HEK293 (cell line): ENCODE measurements at regions not wholly inside any gene's neighbourhood (a gene's known extent, or its start where the extent isn't known, plus 50 kb on each side); places are given as distances from the start of the nearest gene placed in this dataset.

Experiments
- CTCF ChIA-PET: fragments of 350-600 bp; formaldehyde crosslinking; extraction: SDS; loops from one replicate; lab custom pipeline; 2021; ENCODE audit warnings: antibody characterized with exemption; lab: Yijun Ruan, JAX
- POLR2A ChIA-PET: fragments of 300-600 bp; formaldehyde crosslinking; extraction: SDS; loops from one replicate; lab custom pipeline; 2020; ENCODE audit warnings: antibody characterized with exemption, inconsistent platforms; lab: Yijun Ruan, JAX
- H3K27ac ChIP-seq: fragments of 200-500 bp; sonication (Bioruptor generic); 2 replicates; pipeline ENCODE4 v1.5.1; 2014; ENCODE audit warnings: low read depth, low read length, control low read depth, inconsistent platforms; ENCODE audit errors: extremely low read depth
- H3K36me3 ChIP-seq, 2 experiments: fragments of 200-500 bp in 1 of 2; sonication (Bioruptor generic) in 1 of 2; 1 replicate in 1 of 2; 2 replicates in 1 of 2; pipeline ENCODE4 v1.5.1; 2014 to 2017; ENCODE audit warnings: inconsistent platforms in 2 of 2, low read length in 2 of 2; ENCODE audit not compliant: control insufficient read depth in 2 of 2, insufficient read depth in 1 of 2
- H3K4me1 ChIP-seq: fragments of 200-500 bp; sonication (Bioruptor generic); 2 replicates; pipeline ENCODE4 v1.5.1; 2014; ENCODE audit warnings: mild to moderate bottlenecking, low read length, inconsistent platforms; ENCODE audit not compliant: control insufficient read depth, insufficient read depth
- H3K4me3 ChIP-seq: 2 replicates; pipeline ENCODE4 v1.5.1; 2011; ENCODE audit warnings: low read depth, mild to moderate bottlenecking, control low read depth, low read length, moderate library complexity
- H3K9me3 ChIP-seq: fragments of 200-500 bp; sonication (Bioruptor generic); 2 replicates; pipeline ENCODE4 v1.5.1; 2014; ENCODE audit warnings: low read depth, low read length, inconsistent platforms; ENCODE audit not compliant: control insufficient read depth, insufficient read depth
- INSM2 ChIP-seq: fragments of 450-650 bp; formaldehyde crosslinking; IDR thresholded peaks from 2 replicates; pipeline ENCODE4 v1.5.1; 2016; ENCODE audit warnings: missing biosample characterization, missing genetic modification characterization
- KLF9 ChIP-seq: fragments of 450-650 bp; formaldehyde crosslinking; IDR thresholded peaks from 2 replicates; pipeline ENCODE4 v1.5.1; 2016; ENCODE audit warnings: missing biosample characterization, missing genetic modification characterization, low read depth
- PRDM1 ChIP-seq: fragments of 450-650 bp; formaldehyde crosslinking; IDR thresholded peaks from 2 replicates; pipeline ENCODE4; 2016; ENCODE audit warnings: missing biosample characterization, missing genetic modification characterization
- SCRT1 ChIP-seq: fragments of 450-650 bp; formaldehyde crosslinking; IDR thresholded peaks from 2 replicates; pipeline ENCODE4 v1.5.1; 2016; ENCODE audit warnings: missing biosample characterization, missing genetic modification characterization, borderline replicate concordance
- SETDB1 ChIP-seq: IDR thresholded peaks from one replicate; pipeline ENCODE4 v1.6.1; 2017; ENCODE audit warnings: mild to moderate bottlenecking, low read length, moderate library complexity, mixed read lengths; ENCODE audit not compliant: insufficient read length
- TCF7L2 ChIP-seq: IDR thresholded peaks from 2 replicates; pipeline ENCODE4 v1.6.1; 2011; ENCODE audit warnings: low read depth, mild to moderate bottlenecking, inconsistent platforms, low read length, moderate library complexity, borderline replicate concordance
- ZBTB21 ChIP-seq: fragments of 450-650 bp; formaldehyde crosslinking; IDR thresholded peaks from 2 replicates; pipeline ENCODE4 v1.5.1; 2017; ENCODE audit warnings: missing biosample characterization, missing genetic modification characterization
- ZBTB7A ChIP-seq: fragments of 450-650 bp; formaldehyde crosslinking; IDR thresholded peaks from 2 replicates; pipeline ENCODE4 v1.5.1; 2016; ENCODE audit warnings: low read depth, missing biosample characterization, missing genetic modification characterization
- ZFHX2 ChIP-seq: fragments of 450-650 bp; formaldehyde crosslinking; conservative IDR thresholded peaks from 2 replicates; pipeline ENCODE4 v1.5.1; 2016; ENCODE audit warnings: missing biosample characterization, missing genetic modification characterization
- ZIC2 ChIP-seq: fragments of 450-650 bp; formaldehyde crosslinking; IDR thresholded peaks from 2 replicates; pipeline ENCODE4 v1.5.1; 2016; ENCODE audit warnings: missing biosample characterization, missing genetic modification characterization
- ZNF112 ChIP-seq: fragments of 450-650 bp; formaldehyde crosslinking; IDR thresholded peaks from 2 replicates; pipeline ENCODE4 v1.5.0; 2017; ENCODE audit warnings: missing biosample characterization, missing genetic modification characterization
- ZNF2 ChIP-seq: fragments of 450-650 bp; formaldehyde crosslinking; IDR thresholded peaks from 2 replicates; pipeline ENCODE4 v1.5.1; 2016; ENCODE audit warnings: missing biosample characterization, missing genetic modification characterization
- ZNF26 ChIP-seq: fragments of 450-650 bp; formaldehyde crosslinking; IDR thresholded peaks from 2 replicates; pipeline ENCODE4 v1.5.1; 2016; ENCODE audit warnings: missing biosample characterization, missing genetic modification characterization
- ZNF394 ChIP-seq: fragments of 450-650 bp; formaldehyde crosslinking; IDR thresholded peaks from 2 replicates; pipeline ENCODE4 v1.5.1; 2016; ENCODE audit warnings: missing biosample characterization, missing genetic modification characterization, mild to moderate bottlenecking, moderate library complexity, borderline replicate concordance
- ZNF560 ChIP-seq: fragments of 450-650 bp; formaldehyde crosslinking; IDR thresholded peaks from 2 replicates; pipeline ENCODE4 v1.5.1; 2017; ENCODE audit warnings: missing biosample characterization, missing genetic modification characterization, borderline replicate concordance
- ZNF571 ChIP-seq: fragments of 450-650 bp; formaldehyde crosslinking; IDR thresholded peaks from 2 replicates; pipeline ENCODE4 v1.5.0; 2017; ENCODE audit warnings: missing biosample characterization, missing genetic modification characterization
- ZNF791 ChIP-seq: fragments of 450-650 bp; formaldehyde crosslinking; IDR thresholded peaks from 2 replicates; pipeline ENCODE4 v1.5.1; 2016; ENCODE audit warnings: missing biosample characterization, missing genetic modification characterization
- TF ChIP-seq, protein P1 (sequence below): fragments of 450-650 bp; formaldehyde crosslinking; IDR thresholded peaks from 2 replicates; pipeline ENCODE4 v1.5.1; 2016; ENCODE audit warnings: missing biosample characterization, missing genetic modification characterization
- TF ChIP-seq, protein P2 (sequence below): fragments of 450-650 bp; formaldehyde crosslinking; IDR thresholded peaks from 2 replicates; pipeline ENCODE4 v1.5.1; 2017; ENCODE audit warnings: missing biosample characterization, mild to moderate bottlenecking, missing genetic modification characterization, moderate library complexity

DNA sequence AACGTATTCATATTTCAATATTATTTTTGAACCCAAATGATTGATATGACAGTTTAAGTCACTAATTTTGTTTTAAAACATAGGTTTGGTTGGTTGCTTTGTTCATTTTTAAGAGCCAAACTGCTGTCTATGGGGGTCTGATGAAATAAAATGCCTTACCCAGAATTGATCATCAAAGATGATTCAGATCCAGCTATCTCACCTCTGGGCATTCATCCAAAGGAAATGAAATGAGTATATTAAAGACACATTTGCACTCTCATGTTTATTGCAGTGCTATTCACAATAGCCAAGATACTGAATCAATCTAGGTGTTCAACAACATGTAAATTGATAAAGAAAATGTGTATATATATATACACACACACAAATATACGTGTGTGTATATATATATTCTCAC, 326.9 kb upstream of the GULP1 start (continued):
- TF ChIP-seq ZBTB7A (tag by site-specific recombination) = no peak
- no peak for TF ChIP-seq KLF9 (tag by site-specific recombination)

DNA sequence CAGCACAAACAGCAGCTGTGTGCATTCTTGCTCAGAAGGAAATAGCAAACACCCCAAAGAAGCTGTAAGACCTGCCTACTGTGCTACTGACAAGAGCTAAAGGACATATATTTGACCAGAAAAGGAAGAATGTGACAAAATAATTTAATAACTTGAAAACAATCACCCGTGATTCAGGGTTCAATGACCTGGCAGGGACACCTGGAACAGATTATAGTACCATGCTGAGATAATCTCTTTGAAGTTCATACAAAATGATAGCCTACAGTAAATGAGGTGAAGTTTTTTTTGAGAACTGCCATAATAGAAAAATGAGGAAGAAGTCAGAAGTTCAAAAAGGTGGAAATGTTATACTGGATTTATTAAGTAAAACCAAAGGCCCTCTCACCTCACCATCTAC, 324.8 kb upstream of the GULP1 start:
- H3K36me3 ChIP-seq = no peaks in the 10 kb centered on the region
- CTCF ChIA-PET = interaction anchor here (1.4 kb wide), 1 partner anchor 16 kb away, joined by 3 read pairs; no protein-coding TSS in a partner anchor
- H3K4me1 ChIP-seq = no peaks in the 10 kb centered on the region
- POLR2A ChIA-PET = no interaction called here
- no peaks in the 10 kb centered on the region for H3K9me3 ChIP-seq
- H3K27ac ChIP-seq = no peak overlapping the region
- no peak overlapping the region for H3K4me3 ChIP-seq
- TF ChIP-seq ZNF560 (no peak), ZFHX2 (no peak), SETDB1 (no peak), INSM2 (no peak), ZIC2 (tag by site-specific recombination) (no peak), ZBTB7A (tag by site-specific recombination) (no peak), ZNF791 (no peak), ZNF2 (tag by site-specific recombination) (no peak), TCF7L2 (no peak), ZNF571 (no peak), ZNF394 (tag by site-specific recombination) (no peak), ZNF26 (tag by site-specific recombination) (no peak), SCRT1 (no peak), PRDM1 (no peak)
- TF ChIP-seq, protein P1, sequence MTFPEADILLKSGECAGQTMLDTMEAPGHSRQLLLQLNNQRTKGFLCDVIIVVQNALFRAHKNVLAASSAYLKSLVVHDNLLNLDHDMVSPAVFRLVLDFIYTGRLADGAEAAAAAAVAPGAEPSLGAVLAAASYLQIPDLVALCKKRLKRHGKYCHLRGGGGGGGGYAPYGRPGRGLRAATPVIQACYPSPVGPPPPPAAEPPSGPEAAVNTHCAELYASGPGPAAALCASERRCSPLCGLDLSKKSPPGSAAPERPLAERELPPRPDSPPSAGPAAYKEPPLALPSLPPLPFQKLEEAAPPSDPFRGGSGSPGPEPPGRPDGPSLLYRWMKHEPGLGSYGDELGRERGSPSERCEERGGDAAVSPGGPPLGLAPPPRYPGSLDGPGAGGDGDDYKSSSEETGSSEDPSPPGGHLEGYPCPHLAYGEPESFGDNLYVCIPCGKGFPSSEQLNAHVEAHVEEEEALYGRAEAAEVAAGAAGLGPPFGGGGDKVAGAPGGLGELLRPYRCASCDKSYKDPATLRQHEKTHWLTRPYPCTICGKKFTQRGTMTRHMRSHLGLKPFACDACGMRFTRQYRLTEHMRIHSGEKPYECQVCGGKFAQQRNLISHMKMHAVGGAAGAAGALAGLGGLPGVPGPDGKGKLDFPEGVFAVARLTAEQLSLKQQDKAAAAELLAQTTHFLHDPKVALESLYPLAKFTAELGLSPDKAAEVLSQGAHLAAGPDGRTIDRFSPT (tag by site-specific recombination) = no peak
- TF ChIP-seq, protein P2, sequence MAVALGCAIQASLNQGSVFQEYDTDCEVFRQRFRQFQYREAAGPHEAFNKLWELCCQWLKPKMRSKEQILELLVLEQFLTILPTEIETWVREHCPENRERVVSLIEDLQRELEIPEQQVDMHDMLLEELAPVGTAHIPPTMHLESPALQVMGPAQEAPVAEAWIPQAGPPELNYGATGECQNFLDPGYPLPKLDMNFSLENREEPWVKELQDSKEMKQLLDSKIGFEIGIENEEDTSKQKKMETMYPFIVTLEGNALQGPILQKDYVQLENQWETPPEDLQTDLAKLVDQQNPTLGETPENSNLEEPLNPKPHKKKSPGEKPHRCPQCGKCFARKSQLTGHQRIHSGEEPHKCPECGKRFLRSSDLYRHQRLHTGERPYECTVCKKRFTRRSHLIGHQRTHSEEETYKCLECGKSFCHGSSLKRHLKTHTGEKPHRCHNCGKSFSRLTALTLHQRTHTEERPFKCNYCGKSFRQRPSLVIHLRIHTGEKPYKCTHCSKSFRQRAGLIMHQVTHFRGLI (tag by site-specific recombination) = no peak

- H3K4me3 ChIP-seq = no peak overlapping the region
- TF ChIP-seq ZNF112 (no peak), ZBTB21 (tag by site-specific recombination) (no peak), SCRT1 (no peak)
- no peak overlapping the region for H3K27ac ChIP-seq
- no peaks in the 10 kb centered on the region for H3K4me1 ChIP-seq
- CTCF ChIA-PET = no interaction called here
- POLR2A ChIA-PET = no interaction called here
- no peaks in the 10 kb centered on the region for H3K36me3 ChIP-seq
- no peaks in the 10 kb centered on the region for H3K9me3 ChIP-seq
These were observed 319.8 kb upstream of the GULP1 start for GRCh38 chr2:187971893-187972292.
